WERI-Rb-1 (cell line): ENCODE measurements at regions not wholly inside any gene's neighbourhood (a gene's known extent, or its start where the extent isn't known, plus 50 kb on each side); places are given as distances from the start of the nearest gene placed in this dataset.
A peak's percentile ranks its signal among the peaks of the same experiment; 100 is the strongest.

Experiments used
- DNase-seq: peaks from one replicate; pipeline ENCODE4 v3.0.0-alpha.2; 2020
- H3K27ac ChIP-seq: fragments of 250-450 bp; sonication (Bioruptor Pico); 2 replicates; pipeline ENCODE4 v1.5.1; 2020; ENCODE audit warnings: mild to moderate bottlenecking, moderate library complexity
- H3K27me3 ChIP-seq: fragments of 250-450 bp; sonication (Bioruptor Pico); 2 replicates; pipeline ENCODE4 v1.5.1; 2021; ENCODE audit warnings: mild to moderate bottlenecking, low read depth, moderate library complexity; ENCODE audit not compliant: insufficient read depth, severe bottlenecking
- H3K36me3 ChIP-seq: fragments of 250-450 bp; sonication (Bioruptor Pico); 2 replicates; pipeline ENCODE4 v1.5.1; 2020; ENCODE audit warnings: mild to moderate bottlenecking, moderate library complexity
- H3K4me3 ChIP-seq: 2 replicates; pipeline ENCODE4 v1.5.1; 2011; ENCODE audit warnings: low read depth, mild to moderate bottlenecking, control low read depth, low read length
- H3K9me3 ChIP-seq: fragments of 250-450 bp; sonication (Bioruptor Pico); 2 replicates; pipeline ENCODE4 v1.5.1; 2021; ENCODE audit warnings: mild to moderate bottlenecking, moderate library complexity; ENCODE audit not compliant: severe bottlenecking
- CTCF ChIP-seq: IDR thresholded peaks from 2 replicates; pipeline ENCODE4 v1.5.1; 2011; ENCODE audit warnings: low read depth, mild to moderate bottlenecking, control low read depth, inconsistent platforms, low read length

GRCh38 chr14:66395300-66395699, 90.9 kb upstream of the CCDC196 start:
- Histone ChIP-seq H3K9me3 (no peaks in the 10 kb centered on the region), H3K4me3 (no peak overlapping the region), H3K36me3 (no peaks in the 10 kb centered on the region), H3K27me3 (no peaks in the 10 kb centered on the region), H3K27ac (no peak overlapping the region)
- TF ChIP-seq CTCF, result no peak
- no peak for DNase-seq

- TF ChIP-seq CTCF, result no peak
- no peaks in the 10 kb centered on the region for H3K36me3 ChIP-seq
- no peak for DNase-seq
- no peaks in the 10 kb centered on the region for H3K27me3 ChIP-seq
- no peaks in the 10 kb centered on the region for H3K9me3 ChIP-seq
- no peak overlapping the region for H3K27ac ChIP-seq
- no peak overlapping the region for H3K4me3 ChIP-seq
These were observed 90.0 kb upstream of the CCDC196 start for GRCh38 chr14:66396164-66396563.

- Histone ChIP-seq H3K9me3 (no peaks in the 10 kb centered on the region), H3K27me3 (no peaks in the 10 kb centered on the region), H3K27ac (no peak overlapping the region), H3K36me3 (no peaks in the 10 kb centered on the region), H3K4me3 (no peak overlapping the region)
- TF ChIP-seq CTCF, result no peak
- DNase-seq, result no peak
These were observed 87.7 kb upstream of the CCDC196 start for GRCh38 chr14:66398437-66398836.

GRCh38 chr14:66401449-66402095, 84.6 kb upstream of the CCDC196 start:
- DNase-seq, result no peak
- Histone ChIP-seq H3K27ac (no peak overlapping the region), H3K27me3 (no peaks in the 10 kb centered on the region), H3K4me3 (no peak overlapping the region), H3K36me3 (no peaks in the 10 kb centered on the region), H3K9me3 (no peaks in the 10 kb centered on the region)
- TF ChIP-seq CTCF, result peak; percentile 43; the same call in 1 of the 2 replicates

GRCh38 chr14:66403183-66403582, 83.0 kb upstream of the CCDC196 start:
- no peak overlapping the region for H3K27ac ChIP-seq
- peak; percentile 54 for TF ChIP-seq CTCF
- DNase-seq, result peak; percentile 12

GRCh38 chr14:66404051-66404545, 82.1 kb upstream of the CCDC196 start:
- no peaks in the 10 kb centered on the region for H3K9me3 ChIP-seq
- no peak overlapping the region for H3K4me3 ChIP-seq
- TF ChIP-seq CTCF, result no peak
- H3K36me3 ChIP-seq, result no peaks in the 10 kb centered on the region
- no peaks in the 10 kb centered on the region for H3K27me3 ChIP-seq
- H3K27ac ChIP-seq, result no peak overlapping the region
- DNase-seq, result no peak

More at GRCh38 chr14:66403183-66403582, 83.0 kb upstream of the CCDC196 start:
- Histone ChIP-seq H3K27me3 (no peaks in the 10 kb centered on the region), H3K36me3 (no peaks in the 10 kb centered on the region), H3K4me3 (no peak overlapping the region), H3K9me3 (no peaks in the 10 kb centered on the region)
